Progenitor cell of endocrine pancreas (in vitro differentiated cells): ENCODE measurements at regions not wholly inside any gene's neighbourhood (a gene's known extent, or its start where the extent isn't known, plus 50 kb on each side); places are given as distances from the start of the nearest gene placed in this dataset.

Experiments used
- DNase-seq: peaks from one replicate; pipeline ENCODE4 v3.0.0; 2021; ENCODE audit warnings: low spot score; ENCODE audit not compliant: unreplicated experiment
- H3K27ac Mint-ChIP-seq: 2 replicates; pipeline ENCODE4 v1.8.0; 2021; ENCODE audit warnings: mild to moderate bottlenecking, moderate library complexity, mixed read lengths
- H3K27me3 Mint-ChIP-seq: 2 replicates; pipeline ENCODE4 v1.8.0; 2021; ENCODE audit warnings: mixed read lengths
- H3K36me3 Mint-ChIP-seq: 2 replicates; pipeline ENCODE4 v1.8.0; 2022; ENCODE audit warnings: mixed read lengths; ENCODE audit not compliant: insufficient read depth
- H3K4me1 Mint-ChIP-seq: 2 replicates; pipeline ENCODE4 v1.8.0; 2021; ENCODE audit warnings: low read depth, mixed read lengths
- H3K4me3 Mint-ChIP-seq: 2 replicates; pipeline ENCODE4 v1.8.0; 2021; ENCODE audit warnings: low read depth, mild to moderate bottlenecking, moderate library complexity, mixed read lengths
- H3K9me3 Mint-ChIP-seq: 2 replicates; pipeline ENCODE4 v1.8.0; 2021; ENCODE audit warnings: low read depth, mixed read lengths
- CTCF ChIP-seq: fragments of 200-600 bp; sonication (generic); IDR thresholded peaks from one replicate; pipeline ENCODE4 v1.5.0; 2021; ENCODE audit warnings: antibody characterized with exemption, mild to moderate bottlenecking; ENCODE audit not compliant: unreplicated experiment

GRCh38 chr11:111439901-111440300 is 60.8 kb upstream of the POU2AF1 start:
- H3K9me3 Mint-ChIP-seq: no peaks in the 10 kb centered on the region
- no peaks in the 10 kb centered on the region for H3K27me3 Mint-ChIP-seq
- TF ChIP-seq CTCF: no peak
- peaks cover 30% of the 10 kb centered on the region for H3K4me1 Mint-ChIP-seq
- H3K4me3 Mint-ChIP-seq: no peak overlapping the region
- H3K27ac Mint-ChIP-seq: no peak overlapping the region
- no peaks in the 10 kb centered on the region for H3K36me3 Mint-ChIP-seq
- no peak for DNase-seq

GRCh38 chr11:111438846-111439520 is 59.9 kb upstream of the POU2AF1 start:
- no peak for DNase-seq
- Mint-ChIP-seq H3K27me3 (no peaks in the 10 kb centered on the region), H3K4me1 (peaks cover 32% of the 10 kb centered on the region), H3K36me3 (no peaks in the 10 kb centered on the region), H3K27ac (no peak overlapping the region), H3K4me3 (no peak overlapping the region), H3K9me3 (no peaks in the 10 kb centered on the region)
- TF ChIP-seq CTCF: no peak

GRCh38 chr11:111438168-111438567 is 59.1 kb upstream of the POU2AF1 start:
- no peak for TF ChIP-seq CTCF
- Mint-ChIP-seq H3K4me1 (peaks cover 32% of the 10 kb centered on the region), H3K36me3 (no peaks in the 10 kb centered on the region), H3K4me3 (no peak overlapping the region), H3K9me3 (no peaks in the 10 kb centered on the region), H3K27ac (no peak overlapping the region), H3K27me3 (no peaks in the 10 kb centered on the region)
- DNase-seq: no peak

GRCh38 chr11:111435046-111435698 is 56.1 kb upstream of the POU2AF1 start:
- peaks cover 32% of the 10 kb centered on the region for H3K4me1 Mint-ChIP-seq
- no peaks in the 10 kb centered on the region for H3K36me3 Mint-ChIP-seq
- no peak overlapping the region for H3K4me3 Mint-ChIP-seq
- no peak for DNase-seq
- no peak overlapping the region for H3K27ac Mint-ChIP-seq
- H3K9me3 Mint-ChIP-seq: no peaks in the 10 kb centered on the region
- no peak for TF ChIP-seq CTCF
- H3K27me3 Mint-ChIP-seq: no peaks in the 10 kb centered on the region

- Mint-ChIP-seq H3K27ac (no peak overlapping the region), H3K4me3 (no peak overlapping the region), H3K9me3 (no peaks in the 10 kb centered on the region), H3K4me1 (no peaks in the 10 kb centered on the region), H3K36me3 (no peaks in the 10 kb centered on the region), H3K27me3 (peaks cover 5% of the 10 kb centered on the region)
- TF ChIP-seq CTCF: peak; percentile 59
- DNase-seq: no peak
Observed at GRCh38 chr11:111429066-111429506, 50.0 kb upstream of the POU2AF1 start.
